ENCODE measurements at regions not wholly inside any gene's neighbourhood (a gene's known extent, or its start where the extent isn't known, plus 50 kb on each side); places are given as distances from the start of the nearest gene placed in this dataset.
A peak's percentile ranks its signal among the peaks of the same experiment; 100 is the strongest.

GRCh38 chr5:102153003-102153759, 142.9 kb downstream of the SLCO4C1 start:
- no peak for DNase-seq (ENCODE audit: low read depth in 1 of 2, low spot score in 2 of 2)
- Histone ChIP-seq H4K5ac (ENCODE audit: insufficient read length, low read depth, low read length) (no peak overlapping the region), H3K4me2 (ENCODE audit: insufficient read depth in 1 of 2, low read depth in 2 of 2, low read length in 2 of 2) (no peak overlapping the region), H3K4me1 (replicated peaks in 1 of 4; ENCODE audit: control insufficient read depth in 3 of 4, insufficient read depth in 4 of 4, low read length in 3 of 4) (peaks cover 0 to 3% (median 0%) of the 10 kb centered on the region in 4 experiments; a peak in 1 of 7 replicates), H3K79me2 (ENCODE audit: control insufficient read depth in 1 of 2, insufficient read depth in 2 of 2, low read length in 2 of 2) (no peaks in the 10 kb centered on the region), H3K56ac (replicated peaks; ENCODE audit: insufficient read length, low read depth, low read length) (no peak overlapping the region), H3K27me3 (replicated peaks in 1 of 4; ENCODE audit: control insufficient read depth in 3 of 4, extremely low read depth in 1 of 4, insufficient read depth in 3 of 4, low read length in 3 of 4) (no peaks in the 10 kb centered on the region), H4K20me1 (replicated peaks in 1 of 2; ENCODE audit: control insufficient read depth in 1 of 2, insufficient read depth in 2 of 2, low read length in 2 of 2) (no peaks in the 10 kb centered on the region), H3K9me3 (ENCODE audit: insufficient read depth in 2 of 2, low read depth in 1 of 2, low read length in 1 of 2) (no peaks in the 10 kb centered on the region; a peak in 1 of 4 replicates), H2BK120ac (replicated peaks; ENCODE audit: low read depth, low read length) (no peak overlapping the region), H3K9ac (replicated peaks in 1 of 4; ENCODE audit: extremely low read depth in 1 of 4, low read depth in 3 of 4, low read length in 3 of 4) (no peak overlapping the region), H2BK5ac (ENCODE audit: low read depth, low read length) (no peak overlapping the region), H2AK5ac (ENCODE audit: low read depth, low read length) (no peak overlapping the region; the same call in 1 of the 2 replicates), H3K79me1 (ENCODE audit: low read depth, low read length) (no peaks in the 10 kb centered on the region), H4K8ac (ENCODE audit: extremely low read depth, insufficient read depth, low read length) (no peak overlapping the region), H3K36me3 (ENCODE audit: control insufficient read depth in 2 of 4, insufficient read depth in 4 of 4, low read length in 3 of 4) (no peaks in the 10 kb centered on the region), H3K4me3 (ENCODE audit: extremely low read depth in 1 of 4, insufficient read depth in 2 of 4, low read depth in 3 of 4, low read length in 4 of 4) (no peak overlapping the region), H3K18ac (ENCODE audit: extremely low read depth, low read length) (no peak overlapping the region), H2BK15ac (ENCODE audit: low read length) (no peak overlapping the region), H2BK12ac (ENCODE audit: low read depth, low read length) (no peak overlapping the region), H3K23me2 (ENCODE audit: low read depth, low read length) (no peaks in the 10 kb centered on the region), H3K27ac (ENCODE audit: low read depth, low read length) (no peak overlapping the region), H3K23ac (ENCODE audit: insufficient read length) (no peak overlapping the region), H2BK20ac (ENCODE audit: low read length) (no peak overlapping the region), H2AFZ (ENCODE audit: low read length) (peak overlapping the region; percentile 0; the same call in 1 of the 2 replicates), H4K91ac (replicated peaks; ENCODE audit: insufficient read length, low read length) (no peak overlapping the region), H3K14ac (ENCODE audit: insufficient read length) (no peak overlapping the region), H3K4ac (replicated peaks; ENCODE audit: insufficient read length, low read depth, low read length) (no peak overlapping the region)
- FAIRE-seq = peak; percentile 72
- ChIA-PET POLR2A (ENCODE audit: partially characterized antibody) (no interaction called here), CTCF (ENCODE audit: partially characterized antibody) (interaction anchor here (0.6 to 5.2 kb wide), 13 partner anchors 9 to 273 kb away, joined by 3 to 38 read pairs (median 3); no protein-coding TSS in a partner anchor)
- 60% methylated on average over 5 of the region's 5 CpGs; no CpG with 5 or more reads in 1 of the 2 experiments for WGBS, 2 experiments (ENCODE audit: extremely low coverage in 1 of 2, insufficient coverage in 1 of 2, insufficient read length in 1 of 2, insufficient replicate concordance in 2 of 2, low coverage in 1 of 2, low lambda C conversion rate in 2 of 2, missing lambda C conversion rate in 1 of 2)
- TF ChIP-seq E2F6 (IDR thresholded peaks at IDR 0.05) (no peak), CREB1 (IDR thresholded peaks at IDR 0.05) (no peak), RFX5 (IDR thresholded peaks at IDR 0.05; ENCODE audit: borderline replicate concordance, low read depth, low read length) (no peak), JUND (IDR thresholded peaks at IDR 0.05; ENCODE audit: low read length) (no peak), ASH2L (IDR thresholded peaks at IDR 0.05; ENCODE audit: low read length) (no peak), CTCF (IDR thresholded peaks at IDR 0.05; ENCODE audit: control extremely low read depth in 1 of 3, insufficient read depth in 1 of 3, low read depth in 1 of 3, low read length in 3 of 3) (peak; percentile 18 to 48 (median 47)), SAP30 (IDR thresholded peaks at IDR 0.05; ENCODE audit: insufficient read depth, insufficient replicate concordance, low read length) (no peak), SP1 (IDR thresholded peaks at IDR 0.05; ENCODE audit: low read depth, low read length) (no peak), RAD21 (IDR thresholded peaks at IDR 0.05 in 1 of 2, conservative IDR thresholded peaks at IDR 0.05 in 1 of 2; ENCODE audit: low read depth in 2 of 2, low read length in 2 of 2) (peak; percentile 73 to 75)

All from H1 (cell line).